DOHH2 (cell line): ENCODE measurements at regions not wholly inside any gene's neighbourhood (a gene's known extent, or its start where the extent isn't known, plus 50 kb on each side); places are given as distances from the start of the nearest gene placed in this dataset.
"Not testable (repeated sequence)": the region's sequence is repeated elsewhere in the genome, so short reads cannot be mapped to it uniquely, and the experiment has no call there.

ENCODE experiments used
- H3F3A ChIP-seq: fragments of 200-600 bp; sonication (generic), shearing (Covaris generic); 2 replicates; pipeline ENCODE4 v1.6.0; 2016; ENCODE audit warnings: antibody characterized with exemption, mild to moderate bottlenecking; ENCODE audit not compliant: control insufficient read depth, insufficient read depth
- H3K27ac ChIP-seq: fragments of 200-600 bp; sonication (generic); 2 replicates; pipeline ENCODE4 v1.5.1; 2014; ENCODE audit warnings: low read depth, mild to moderate bottlenecking, low read length, moderate library complexity
- H3K27me3 ChIP-seq: fragments of 200-600 bp; sonication (generic); 2 replicates; pipeline ENCODE4 v1.6.1; 2014; ENCODE audit warnings: mild to moderate bottlenecking, low read length, mixed read lengths; ENCODE audit not compliant: control insufficient read depth
- H3K36me3 ChIP-seq: fragments of 200-600 bp; sonication (generic); 2 replicates; pipeline ENCODE4 v1.6.1; 2014; ENCODE audit warnings: mild to moderate bottlenecking, low read length, moderate library complexity, mixed read lengths; ENCODE audit not compliant: control insufficient read depth
- H3K4me1 ChIP-seq: fragments of 200-600 bp; sonication (generic); 2 replicates; pipeline ENCODE4 v1.6.1; 2014; ENCODE audit warnings: mild to moderate bottlenecking, low read length, mixed read lengths; ENCODE audit not compliant: control insufficient read depth
- H3K4me2 ChIP-seq: fragments of 200-600 bp; sonication (generic); 2 replicates; pipeline ENCODE4 v1.6.0; 2014; ENCODE audit warnings: mild to moderate bottlenecking, low read length, moderate library complexity
- H3K4me3 ChIP-seq: fragments of 200-600 bp; sonication (generic); 2 replicates; pipeline ENCODE4 v1.5.1; 2014; ENCODE audit warnings: mild to moderate bottlenecking, low read length, mixed read lengths
- H3K79me2 ChIP-seq: fragments of 200-600 bp; sonication (generic); 2 replicates; pipeline ENCODE4 v1.6.1; 2014; ENCODE audit warnings: mild to moderate bottlenecking, low read length, mixed read lengths; ENCODE audit not compliant: control insufficient read depth
- H3K9me2 ChIP-seq: fragments of 200-600 bp; sonication (generic); replicated peaks from 2 replicates; pipeline ENCODE4 v1.6.1; 2014; ENCODE audit warnings: mild to moderate bottlenecking, low read length, mixed read lengths; ENCODE audit not compliant: control insufficient read depth
- H3K9me3 ChIP-seq: fragments of 200-600 bp; sonication (generic); 2 replicates; pipeline ENCODE4 v1.6.1; 2014; ENCODE audit warnings: antibody characterized with exemption, low read length, mixed read lengths; ENCODE audit not compliant: control insufficient read depth, insufficient read depth
- H4K20me1 ChIP-seq: fragments of 200-600 bp; sonication (generic); 2 replicates; pipeline ENCODE4 v1.6.0; 2014; ENCODE audit warnings: low read depth, mild to moderate bottlenecking, antibody characterized with exemption, low read length, moderate library complexity; ENCODE audit not compliant: control insufficient read depth, insufficient read depth
- EZH2phosphoT487 ChIP-seq: fragments of 200-600 bp; sonication (generic); IDR thresholded peaks from 2 replicates; pipeline ENCODE4 v1.6.1; 2017; ENCODE audit warnings: borderline replicate concordance, mild to moderate bottlenecking, antibody characterized with exemption, low read length, moderate library complexity, mixed read lengths
- TF ChIP-seq, protein P1 (sequence below): fragments of 200-600 bp; sonication (generic); IDR thresholded peaks from one replicate; pipeline ENCODE4 v1.5.1; 2014; ENCODE audit warnings: antibody characterized with exemption, mild to moderate bottlenecking, low read depth, low read length; ENCODE audit not compliant: poor library complexity, severe bottlenecking

GRCh38 chr4:12360391-12360790 lies 931.7 kb upstream of the HS3ST1 start:
- H3K9me2 ChIP-seq, result no peaks in the 10 kb centered on the region

GRCh38 chr4:12359420-12359819 lies 930.7 kb upstream of the HS3ST1 start:
- Histone ChIP-seq H3K27me3 (no peaks in the 10 kb centered on the region), H3K27ac (no peak overlapping the region), H4K20me1 (no peaks in the 10 kb centered on the region), H3K4me2 (no peak overlapping the region), H3K4me1 (no peaks in the 10 kb centered on the region), H3K36me3 (no peaks in the 10 kb centered on the region), H3K4me3 (no peak overlapping the region), H3K9me3 (no peaks in the 10 kb centered on the region), H3K9me2 (no peaks in the 10 kb centered on the region), H3F3A (no peaks in the 10 kb centered on the region), H3K79me2 (no peaks in the 10 kb centered on the region)
- TF ChIP-seq, protein P1, sequence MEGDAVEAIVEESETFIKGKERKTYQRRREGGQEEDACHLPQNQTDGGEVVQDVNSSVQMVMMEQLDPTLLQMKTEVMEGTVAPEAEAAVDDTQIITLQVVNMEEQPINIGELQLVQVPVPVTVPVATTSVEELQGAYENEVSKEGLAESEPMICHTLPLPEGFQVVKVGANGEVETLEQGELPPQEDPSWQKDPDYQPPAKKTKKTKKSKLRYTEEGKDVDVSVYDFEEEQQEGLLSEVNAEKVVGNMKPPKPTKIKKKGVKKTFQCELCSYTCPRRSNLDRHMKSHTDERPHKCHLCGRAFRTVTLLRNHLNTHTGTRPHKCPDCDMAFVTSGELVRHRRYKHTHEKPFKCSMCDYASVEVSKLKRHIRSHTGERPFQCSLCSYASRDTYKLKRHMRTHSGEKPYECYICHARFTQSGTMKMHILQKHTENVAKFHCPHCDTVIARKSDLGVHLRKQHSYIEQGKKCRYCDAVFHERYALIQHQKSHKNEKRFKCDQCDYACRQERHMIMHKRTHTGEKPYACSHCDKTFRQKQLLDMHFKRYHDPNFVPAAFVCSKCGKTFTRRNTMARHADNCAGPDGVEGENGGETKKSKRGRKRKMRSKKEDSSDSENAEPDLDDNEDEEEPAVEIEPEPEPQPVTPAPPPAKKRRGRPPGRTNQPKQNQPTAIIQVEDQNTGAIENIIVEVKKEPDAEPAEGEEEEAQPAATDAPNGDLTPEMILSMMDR, result no peak
- TF ChIP-seq EZH2phosphoT487, result no peak

More at GRCh38 chr4:12360391-12360790, 931.7 kb upstream of the HS3ST1 start:
- TF ChIP-seq, protein P1, result no peak
- no peak for TF ChIP-seq EZH2phosphoT487
- Histone ChIP-seq H3K9me3 (no peaks in the 10 kb centered on the region), H3K4me1 (no peaks in the 10 kb centered on the region), H3F3A (no peaks in the 10 kb centered on the region), H3K36me3 (no peaks in the 10 kb centered on the region), H4K20me1 (no peaks in the 10 kb centered on the region), H3K79me2 (no peaks in the 10 kb centered on the region), H3K4me3 (no peak overlapping the region), H3K27me3 (no peaks in the 10 kb centered on the region), H3K27ac (no peak overlapping the region), H3K4me2 (no peak overlapping the region)

DNA sequence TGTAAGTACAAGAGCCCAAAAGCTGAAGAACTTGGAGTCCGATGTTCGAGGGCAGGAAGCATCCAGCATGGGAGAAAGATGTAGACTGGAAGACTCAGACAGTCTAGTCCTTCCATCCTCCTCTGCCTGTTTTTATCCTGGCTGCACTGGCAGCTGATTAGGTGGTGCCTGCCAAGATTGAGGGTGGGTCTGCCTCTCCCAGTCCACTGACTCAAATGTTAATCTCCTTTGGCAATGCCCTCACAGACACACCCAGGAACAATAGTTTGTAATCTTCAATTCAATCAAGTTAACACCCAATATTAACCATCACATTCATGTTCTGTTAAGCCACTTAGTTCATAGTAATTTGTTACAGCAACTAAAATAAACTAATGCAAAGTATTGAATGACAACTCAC lies 904.4 kb upstream of the HS3ST1 start:
- not testable (repeated sequence) for H3K9me3 ChIP-seq, H3F3A ChIP-seq, H3K27me3 ChIP-seq, H3K36me3 ChIP-seq, H3K4me3 ChIP-seq, H3K9me2 ChIP-seq, H4K20me1 ChIP-seq, H3K4me1 ChIP-seq, H3K27ac ChIP-seq, H3K4me2 ChIP-seq, H3K79me2 ChIP-seq

GRCh38 chr4:12324965-12325364 lies 896.3 kb upstream of the HS3ST1 start:
- H3K4me3 ChIP-seq, result no peak overlapping the region
- H3K27ac ChIP-seq, result no peak overlapping the region
- H3K27me3 ChIP-seq, result no peaks in the 10 kb centered on the region
- H3F3A ChIP-seq, result no peaks in the 10 kb centered on the region
- H3K9me3 ChIP-seq, result no peaks in the 10 kb centered on the region
- no peaks in the 10 kb centered on the region for H3K9me2 ChIP-seq
- no peaks in the 10 kb centered on the region for H4K20me1 ChIP-seq
- no peaks in the 10 kb centered on the region for H3K79me2 ChIP-seq
- no peaks in the 10 kb centered on the region for H3K36me3 ChIP-seq
- H3K4me2 ChIP-seq, result no peak overlapping the region
- no peaks in the 10 kb centered on the region for H3K4me1 ChIP-seq
- TF ChIP-seq, protein P1, result no peak
- TF ChIP-seq EZH2phosphoT487, result no peak
